ENCODE measurements at regions not wholly inside any gene's neighbourhood (a gene's known extent, or its start where the extent isn't known, plus 50 kb on each side); places are given as distances from the start of the nearest gene placed in this dataset.
"Not testable (repeated sequence)": the region's sequence is repeated elsewhere in the genome, so short reads cannot be mapped to it uniquely, and the experiment has no call there.

DNA sequence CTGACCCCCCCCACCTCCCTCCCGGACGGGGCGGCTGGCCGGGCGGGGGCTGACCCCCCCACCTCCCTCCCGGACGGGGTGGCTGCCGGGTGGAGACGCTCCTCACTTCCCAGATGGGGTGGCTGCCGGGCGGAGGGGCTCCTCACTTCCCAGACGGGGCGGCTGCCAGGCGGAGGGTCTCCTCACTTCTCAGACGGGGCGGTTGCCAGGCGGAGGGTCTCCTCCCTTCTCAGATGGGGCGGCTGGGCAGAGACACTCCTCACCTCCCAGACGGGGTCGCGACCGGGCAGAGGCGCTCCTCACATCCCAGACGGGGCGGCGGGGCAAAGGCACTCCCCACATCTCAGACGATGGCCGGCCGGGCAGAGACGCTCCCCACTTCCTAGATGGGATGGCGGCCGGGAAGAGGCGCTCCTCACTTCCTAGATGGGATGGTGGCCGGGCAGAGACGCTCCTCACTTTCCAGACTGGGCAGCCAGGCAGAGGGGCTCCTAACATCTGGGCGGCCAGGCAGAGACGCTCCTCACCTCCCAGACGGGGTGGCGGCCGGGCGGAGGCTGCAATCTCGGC lies 597.6 kb downstream of the ZEB2 start:
- not testable (repeated sequence) for DNase-seq (ENCODE audit: low read depth, low spot score)

DNA sequence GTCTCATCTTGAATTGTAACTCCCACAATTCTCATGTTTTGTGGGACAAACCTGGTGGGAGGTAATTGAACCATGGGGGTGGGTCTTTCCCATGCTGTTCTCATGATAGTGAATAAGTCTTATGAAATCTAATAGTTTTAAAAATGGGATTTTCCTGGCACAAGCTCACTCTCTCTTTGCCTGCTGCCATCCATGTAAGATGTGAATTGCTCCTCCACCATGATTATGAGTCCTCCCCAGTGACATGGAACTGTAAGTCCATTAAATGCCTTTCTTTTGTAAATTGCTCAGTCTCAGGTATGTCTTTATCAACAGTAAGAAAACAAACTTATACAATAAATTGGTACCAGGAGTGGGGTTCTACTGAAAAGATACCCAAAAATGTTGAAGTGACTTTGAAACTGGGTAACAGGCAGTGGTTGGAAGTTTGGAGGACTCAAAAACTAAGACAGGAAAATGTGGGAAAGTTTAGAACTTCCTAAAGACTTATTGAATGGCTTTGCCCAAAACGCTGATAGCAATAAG lies 601.4 kb downstream of the ZEB2 start:
- DNase-seq (ENCODE audit: low read depth, low spot score), result no peak

DNA sequence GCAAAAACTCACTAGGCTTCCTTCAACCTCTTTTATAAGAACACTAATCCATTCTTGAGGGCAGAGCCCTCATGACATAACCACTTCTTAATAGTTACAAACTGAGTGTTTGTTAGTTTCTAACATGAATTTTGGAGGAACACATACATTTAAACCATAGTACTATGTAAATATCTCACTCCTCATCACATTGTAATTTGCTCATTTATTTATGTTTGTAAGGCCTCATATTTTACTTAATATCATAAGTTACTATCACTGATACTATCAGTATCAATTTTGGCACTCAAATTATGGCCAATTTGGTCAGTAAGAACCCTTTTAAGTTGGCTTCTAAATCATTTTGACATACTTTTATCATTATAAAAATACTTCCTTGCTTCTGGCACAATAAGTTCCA lies 603.1 kb downstream of the ZEB2 start:
- no peak for DNase-seq (ENCODE audit: low read depth, low spot score)

DNA sequence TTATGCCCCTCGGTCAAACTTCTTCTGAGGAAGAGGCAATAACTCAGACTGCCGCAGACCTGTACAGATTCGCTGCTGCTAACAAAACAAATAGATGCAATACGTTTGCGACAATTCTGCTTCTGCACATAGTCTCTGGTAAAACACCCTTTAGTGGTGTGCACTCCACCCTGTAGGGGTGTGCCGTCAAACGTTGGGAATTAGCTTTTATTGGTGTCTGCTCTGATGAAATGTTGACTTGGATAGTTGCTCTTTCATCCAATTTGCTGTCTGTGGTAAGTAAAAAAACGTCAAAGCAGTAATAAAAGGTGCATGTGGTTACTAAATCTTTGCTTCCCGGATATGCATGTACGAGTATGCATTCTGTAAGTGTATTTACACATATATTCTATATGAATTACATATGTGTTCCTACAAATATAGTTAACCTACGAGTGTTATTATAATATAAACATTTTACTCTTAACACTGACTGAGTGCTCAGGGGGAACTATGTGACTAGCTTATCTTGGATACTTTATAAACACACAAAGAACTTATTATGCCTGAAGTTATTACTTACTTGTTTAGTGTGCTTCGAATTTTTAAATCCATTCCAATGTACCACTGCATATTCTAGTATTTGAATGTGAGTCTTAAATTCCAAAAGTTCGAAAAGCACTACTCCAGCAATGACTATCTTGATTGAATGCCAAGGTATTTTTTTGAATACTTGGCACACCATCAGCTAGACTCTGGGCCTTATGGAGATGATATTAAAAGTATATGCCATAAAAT lies 610.2 kb downstream of the ZEB2 start:
- no peak for DNase-seq (ENCODE audit: low read depth, low spot score)

DNA sequence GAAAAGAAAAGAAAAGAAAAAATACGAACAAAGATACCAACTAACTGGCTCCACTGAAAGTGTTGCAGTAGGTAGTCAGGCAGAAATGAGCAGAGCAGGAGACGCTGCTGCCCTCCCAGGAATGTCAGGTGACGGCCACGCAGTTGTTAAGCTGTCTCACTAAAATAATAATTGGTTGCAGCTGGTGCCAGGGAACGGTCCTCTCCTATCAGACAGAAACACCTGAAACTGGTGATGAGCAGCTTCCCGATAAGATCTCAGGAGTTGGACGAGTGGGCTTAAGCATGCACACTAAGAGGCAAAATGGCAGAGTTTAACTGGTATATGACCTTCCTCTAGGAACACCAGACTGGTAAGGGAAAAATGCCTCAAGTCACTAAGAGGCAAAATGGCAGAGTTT lies 611.1 kb downstream of the ZEB2 start:
- DNase-seq (ENCODE audit: low read depth, low spot score), result no peak

DNA sequence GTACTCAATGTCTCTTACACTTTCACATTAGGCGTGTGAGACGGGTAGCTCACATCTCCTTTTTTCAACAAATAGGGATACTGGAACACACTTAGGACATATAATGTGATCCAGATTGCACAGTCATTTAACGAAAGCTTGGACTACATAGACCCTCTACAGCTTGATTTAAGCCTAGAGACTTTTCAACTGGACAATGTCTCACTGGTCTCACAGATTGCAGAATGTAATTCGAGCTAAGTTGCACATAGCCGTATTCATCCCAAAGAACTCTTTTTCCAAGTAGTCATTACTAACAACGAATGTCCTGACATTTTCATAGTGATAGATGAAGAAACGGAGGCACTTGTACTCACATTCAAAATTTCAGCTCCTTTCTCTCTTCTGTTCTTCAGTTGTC lies 612.1 kb downstream of the ZEB2 start:
- no peak for DNase-seq (ENCODE audit: low read depth, low spot score)

DNA sequence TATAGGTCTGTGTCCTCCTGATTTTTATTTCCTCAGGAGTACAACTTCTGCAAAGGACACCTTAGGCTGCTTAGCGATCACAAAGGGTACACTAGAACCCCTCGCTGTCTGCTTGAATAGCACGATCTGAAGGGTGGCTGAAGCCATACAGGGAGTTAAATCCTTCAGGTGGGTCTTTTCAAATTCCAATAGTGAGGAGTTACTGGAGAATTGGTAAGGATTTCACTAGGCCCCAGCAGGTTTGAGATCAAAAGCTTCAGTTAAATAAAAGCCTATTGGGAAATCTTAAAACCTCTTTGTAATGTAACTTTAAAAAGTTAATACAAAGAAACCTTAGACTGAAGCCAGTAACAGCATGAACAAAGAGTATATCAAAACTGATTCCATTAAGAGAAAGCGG lies 613.1 kb downstream of the ZEB2 start:
- DNase-seq (ENCODE audit: low read depth, low spot score), result no peak

DNA sequence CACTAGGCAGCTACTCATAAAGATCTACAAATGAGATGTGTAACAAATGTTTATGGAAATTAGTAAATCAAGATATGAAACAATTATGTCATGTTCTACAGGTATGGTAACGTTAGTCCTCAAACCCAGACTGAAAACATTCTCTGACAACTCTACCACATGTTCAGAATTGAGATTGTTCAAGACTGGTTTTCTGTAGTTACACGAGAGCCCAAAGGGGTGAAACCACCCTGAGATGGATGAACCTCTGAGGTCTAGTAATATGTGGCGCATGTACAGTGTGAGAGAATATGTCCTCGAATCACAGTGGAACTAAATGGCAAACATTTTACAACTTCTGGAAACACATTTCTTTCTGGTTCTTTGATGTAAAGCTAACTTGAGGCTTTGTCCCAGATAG lies 614.3 kb downstream of the ZEB2 start:
- DNase-seq (ENCODE audit: low read depth, low spot score), result no peak

DNA sequence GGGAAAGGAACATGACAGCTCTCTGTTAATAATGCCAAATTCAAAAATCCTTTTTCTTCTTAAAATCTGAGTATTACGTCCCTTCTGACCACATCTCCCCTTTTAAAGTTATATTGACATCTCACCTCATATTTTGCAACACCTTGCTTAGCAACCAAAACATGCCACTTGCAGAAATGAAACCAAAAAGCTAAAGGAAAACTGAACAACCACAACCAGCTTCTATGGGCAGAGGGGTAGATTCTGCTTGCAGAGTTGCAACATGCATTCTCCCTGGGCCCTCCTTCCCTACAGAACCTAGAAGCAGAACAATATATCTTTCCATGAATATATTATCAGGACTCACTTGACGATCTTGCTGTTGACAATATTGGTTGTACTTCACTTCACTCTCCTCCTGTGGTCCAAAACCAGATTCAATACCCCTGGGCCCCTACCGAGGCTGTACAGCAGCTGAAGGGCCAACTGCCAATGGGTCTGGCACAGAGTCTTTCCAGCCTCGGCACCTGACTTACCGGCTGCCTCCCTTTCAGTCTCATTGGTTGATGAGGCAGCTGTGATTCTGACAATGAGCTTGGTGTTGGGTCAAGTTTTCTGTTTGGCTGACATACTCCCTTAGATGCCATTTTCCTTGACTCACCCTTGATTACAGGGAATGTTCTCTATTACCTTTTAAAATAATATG lies 616.6 kb downstream of the ZEB2 start:
- DNase-seq (ENCODE audit: low read depth, low spot score), result no peak

DNA sequence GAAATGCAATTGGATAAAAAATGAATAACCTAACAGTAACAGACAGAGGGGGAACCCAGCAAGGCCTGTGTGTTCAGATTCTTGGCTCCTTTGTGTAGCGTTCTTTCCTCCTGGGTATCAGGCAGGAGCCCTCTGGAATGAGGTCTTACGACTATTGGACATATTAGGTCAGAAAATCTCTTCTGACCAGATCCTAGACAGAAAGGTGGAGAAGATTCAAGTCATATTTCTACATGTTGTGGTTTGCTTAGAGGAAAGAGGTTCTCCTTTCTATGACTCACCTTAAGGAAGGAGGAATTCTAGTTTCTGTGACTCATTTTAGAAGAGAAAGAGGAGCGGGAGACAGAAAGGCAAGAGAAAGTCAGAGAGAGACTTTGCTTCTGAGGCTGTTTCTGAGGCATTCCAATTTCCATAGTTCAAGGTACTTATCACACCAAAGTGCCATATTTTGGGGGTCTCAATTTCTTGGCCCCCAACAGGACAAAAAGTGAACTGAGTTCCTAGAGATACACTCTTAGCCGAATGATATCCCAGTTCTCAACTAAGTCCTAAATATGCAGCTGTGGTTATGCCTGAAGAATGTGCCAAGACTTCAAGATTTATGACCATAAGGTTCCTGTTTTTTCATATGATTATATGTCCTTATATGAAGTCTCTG lies 618.6 kb downstream of the ZEB2 start:
- no peak for DNase-seq (ENCODE audit: low read depth, low spot score)

DNA sequence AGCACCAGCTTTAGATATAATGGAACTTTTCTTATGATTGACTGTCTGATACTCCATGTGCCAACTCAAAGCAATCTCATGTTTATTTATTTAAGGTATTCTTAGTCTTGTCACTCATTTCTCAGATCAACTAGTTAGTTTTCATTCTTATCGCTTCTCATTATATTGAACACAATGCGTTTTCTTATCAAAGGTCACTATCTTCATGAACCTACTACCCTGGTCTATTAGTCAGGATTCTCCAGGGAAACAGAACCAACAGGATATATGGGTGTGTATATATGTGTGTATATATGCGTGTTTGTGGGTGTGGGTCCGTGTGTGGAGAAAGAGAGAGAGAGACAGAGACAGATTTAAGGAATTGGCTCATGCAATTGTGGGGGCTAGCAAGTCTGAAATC lies 619.9 kb downstream of the ZEB2 start:
- DNase-seq (ENCODE audit: low read depth, low spot score), result no peak

DNA sequence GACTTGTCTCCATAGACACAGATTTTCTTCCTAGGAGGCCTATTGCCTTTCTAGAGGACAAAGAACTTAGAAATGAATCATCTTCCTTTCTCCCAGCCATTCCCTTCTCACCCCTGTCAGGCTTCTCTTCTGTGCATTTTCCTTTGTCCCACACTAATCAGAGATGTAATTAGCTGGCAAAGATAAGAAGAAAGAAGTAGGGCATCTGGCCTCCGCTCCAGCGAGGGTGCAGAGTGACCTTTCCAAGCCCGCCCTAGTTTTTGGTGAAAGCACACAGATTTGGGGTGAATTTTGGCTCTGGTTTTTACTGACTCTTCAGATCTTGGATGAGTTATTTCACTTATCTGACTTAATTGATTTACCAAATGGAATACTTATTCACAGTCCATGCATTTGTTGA lies 626.5 kb downstream of the ZEB2 start:
- DNase-seq (ENCODE audit: low read depth, low spot score), result no peak

DNA sequence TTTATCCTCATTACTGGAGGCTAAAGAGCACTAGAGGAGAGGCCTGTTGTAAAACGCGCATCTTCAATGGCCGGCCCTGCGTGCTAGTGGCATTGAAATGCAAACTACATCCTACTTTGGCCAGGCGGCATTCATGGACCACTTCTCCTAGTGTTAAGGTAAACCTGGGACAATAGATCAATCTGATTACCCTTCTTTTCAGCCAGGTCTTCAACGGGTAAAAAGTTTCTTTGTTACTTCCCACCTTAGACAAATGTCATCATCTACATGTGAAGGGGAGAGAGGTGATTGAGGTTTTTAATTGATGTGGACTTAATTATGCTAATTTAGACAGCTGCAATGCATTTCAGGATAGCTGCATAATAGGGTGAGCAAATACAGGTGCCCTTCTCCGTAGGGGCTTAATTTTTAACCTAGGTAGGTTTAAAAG lies 628.0 kb downstream of the ZEB2 start:
- no peak for DNase-seq (ENCODE audit: low read depth, low spot score)

DNA sequence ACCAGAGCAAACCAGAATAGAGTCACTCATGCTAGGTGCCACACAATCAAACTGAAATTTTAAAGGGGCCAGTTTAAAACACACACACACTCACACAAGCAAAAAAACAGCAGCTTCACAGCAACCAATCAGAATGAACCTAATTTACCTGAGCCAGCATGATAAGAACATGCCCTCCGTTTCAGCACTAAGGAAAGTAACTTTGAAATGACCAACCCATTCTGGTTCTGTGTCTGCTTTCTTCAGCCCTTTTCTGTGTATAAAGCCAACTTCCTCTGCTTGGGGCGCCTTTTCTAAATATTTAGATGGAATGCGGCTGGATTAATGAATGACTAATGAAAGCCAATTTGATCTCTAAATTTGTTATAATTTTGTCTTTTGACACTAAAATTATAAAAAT lies 629.1 kb downstream of the ZEB2 start:
- no peak for DNase-seq (ENCODE audit: low read depth, low spot score)

DNA sequence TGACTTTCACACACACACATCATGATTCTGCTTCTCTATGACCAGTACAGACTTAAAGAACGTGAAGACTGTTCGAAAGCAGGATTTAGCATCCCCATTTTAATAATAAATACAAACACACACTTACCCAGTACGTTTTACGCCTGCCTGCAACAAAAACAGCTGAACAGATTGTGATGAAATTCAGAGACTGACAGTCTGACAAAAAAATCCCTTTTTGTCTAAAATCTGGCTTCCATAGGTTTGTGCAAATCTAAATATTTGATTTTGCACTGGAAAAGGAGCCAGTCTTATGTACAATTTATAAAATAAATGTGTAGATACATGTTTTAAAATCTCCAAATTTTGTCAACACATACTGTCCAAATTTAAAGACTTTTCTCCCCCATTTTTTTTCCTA lies 630.7 kb downstream of the ZEB2 start:
- DNase-seq (ENCODE audit: low read depth, low spot score), result no peak

DNA sequence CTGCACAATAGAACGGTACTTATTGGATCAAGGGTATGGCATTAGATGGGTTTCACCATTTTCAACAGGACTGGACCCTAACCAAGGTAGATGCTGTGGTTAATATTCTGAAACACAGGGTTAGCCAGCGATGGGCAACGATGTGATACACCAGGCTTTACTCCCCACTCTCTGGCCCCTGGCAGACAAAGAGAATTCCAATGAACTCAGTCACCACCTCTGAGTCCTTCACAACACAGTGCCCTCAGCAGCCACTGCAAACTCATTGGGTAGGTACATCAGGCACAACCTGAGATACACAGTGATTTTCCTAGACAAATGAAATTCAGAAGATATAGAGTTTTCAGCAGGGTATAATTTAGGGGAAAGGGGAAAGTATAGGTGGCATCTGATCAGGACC lies 634.5 kb downstream of the ZEB2 start:
- DNase-seq (ENCODE audit: low read depth, low spot score), result no peak

DNA sequence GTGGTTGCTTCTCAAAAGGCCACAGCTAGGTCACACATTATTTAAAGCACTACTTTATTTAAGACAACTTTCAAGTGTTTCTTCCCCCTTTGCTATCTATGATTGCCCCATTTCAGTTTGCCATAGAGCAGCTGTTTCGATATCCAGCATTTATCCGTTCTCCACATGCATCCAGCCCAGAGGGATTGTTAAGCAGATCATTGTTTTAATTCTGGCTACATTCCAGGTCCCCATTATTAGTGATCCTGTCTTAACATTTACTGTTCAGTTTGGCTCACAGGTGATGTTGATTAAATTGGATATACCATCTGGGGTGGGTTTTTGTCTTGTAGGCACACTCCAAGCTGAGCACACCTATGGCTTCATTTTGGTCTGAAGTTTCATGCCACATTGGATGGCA lies 638.7 kb downstream of the ZEB2 start:
- DNase-seq (ENCODE audit: low read depth, low spot score), result no peak

DNA sequence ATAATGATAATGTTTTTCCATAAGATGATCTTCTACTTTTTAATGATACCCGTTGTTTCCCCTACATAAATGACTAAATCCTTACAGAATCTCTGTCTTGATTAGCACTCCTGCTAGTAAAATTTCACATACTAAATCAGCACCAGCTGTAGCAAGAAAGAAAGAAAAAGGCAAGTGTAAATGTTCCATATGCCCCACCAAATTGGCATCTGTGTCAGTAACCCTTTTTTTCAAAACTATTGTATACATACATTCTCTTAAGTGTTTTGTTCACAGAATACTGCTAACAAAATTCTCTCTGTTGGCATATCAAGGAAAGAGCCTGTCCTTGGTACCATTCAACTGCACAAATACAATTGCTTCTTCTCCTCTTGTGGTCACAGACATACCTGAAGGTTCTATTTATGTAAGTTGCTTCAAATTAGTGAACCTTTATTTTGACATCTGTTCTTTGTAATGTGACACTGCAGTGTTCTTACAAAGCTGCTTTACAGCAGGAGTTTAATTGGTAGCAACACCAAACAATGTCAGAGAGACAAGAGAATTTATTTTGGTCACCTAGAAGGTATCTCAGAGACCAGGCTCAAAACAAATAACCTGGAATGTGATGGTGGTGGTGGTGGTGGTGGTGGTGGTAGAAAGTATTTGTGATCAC lies 641.9 kb downstream of the ZEB2 start:
- no peak for DNase-seq (ENCODE audit: low read depth, low spot score)

DNA sequence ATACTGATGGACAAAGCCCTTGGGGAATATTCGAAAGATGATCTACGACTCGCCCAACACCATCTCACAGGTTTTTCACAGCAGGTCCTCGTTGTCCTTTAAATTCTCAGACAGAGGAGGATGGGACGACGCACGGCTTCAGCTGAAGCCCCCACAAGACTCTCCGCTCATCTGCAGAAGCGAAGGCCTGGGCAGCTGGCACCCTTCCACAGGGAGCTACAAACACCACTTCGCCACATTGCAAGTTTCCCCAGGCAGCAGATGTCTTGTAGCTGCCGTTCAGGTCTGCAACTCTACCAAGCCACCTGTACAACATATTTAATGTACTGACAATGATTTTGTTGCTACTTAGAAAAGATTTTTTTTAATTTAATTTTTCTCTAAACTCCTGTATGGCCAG lies 642.9 kb downstream of the ZEB2 start:
- DNase-seq (ENCODE audit: low read depth, low spot score), result no peak

DNA sequence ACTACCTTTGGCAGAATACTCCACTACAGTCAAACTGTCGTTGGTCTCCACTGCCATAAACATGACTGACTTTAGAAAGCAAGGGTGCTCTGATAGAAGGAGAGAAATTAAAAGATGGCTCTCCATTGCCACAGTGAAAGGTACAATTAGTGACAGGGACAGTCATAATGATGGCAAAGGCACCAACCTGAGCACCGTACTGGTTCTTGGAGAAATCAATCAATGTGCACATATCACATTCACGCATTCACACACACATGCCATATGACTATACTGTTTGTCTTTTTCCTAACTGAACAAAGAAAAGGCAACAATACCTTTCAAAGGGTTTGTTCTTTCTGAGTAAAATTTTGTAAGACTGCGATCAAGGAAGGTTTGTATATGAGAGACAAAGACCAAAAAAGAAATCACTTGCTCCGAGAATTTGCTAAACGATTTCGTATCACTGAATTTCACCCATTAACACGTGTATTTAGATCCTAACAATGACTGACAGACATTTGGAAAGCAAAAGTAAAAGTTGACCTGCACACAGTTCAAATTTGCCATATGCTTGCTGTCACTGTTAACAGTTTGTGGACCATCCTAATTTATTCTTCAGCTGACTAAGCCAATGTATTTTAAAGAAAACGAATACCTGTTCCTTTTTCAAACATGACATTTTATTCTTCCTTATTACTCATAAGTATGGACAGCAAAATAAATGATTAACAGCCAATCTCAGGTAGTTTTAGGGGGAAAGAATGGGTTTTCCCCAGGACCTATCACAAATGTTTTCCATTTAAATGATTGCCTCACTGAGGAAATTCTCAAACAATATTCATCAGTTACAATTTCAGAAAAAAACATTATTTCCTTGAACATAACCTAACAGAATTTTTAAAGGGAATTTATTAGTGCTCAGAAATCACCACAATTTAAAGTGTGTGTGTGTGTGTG lies 644.4 kb downstream of the ZEB2 start:
- DNase-seq (ENCODE audit: low read depth, low spot score), result no peak

DNA sequence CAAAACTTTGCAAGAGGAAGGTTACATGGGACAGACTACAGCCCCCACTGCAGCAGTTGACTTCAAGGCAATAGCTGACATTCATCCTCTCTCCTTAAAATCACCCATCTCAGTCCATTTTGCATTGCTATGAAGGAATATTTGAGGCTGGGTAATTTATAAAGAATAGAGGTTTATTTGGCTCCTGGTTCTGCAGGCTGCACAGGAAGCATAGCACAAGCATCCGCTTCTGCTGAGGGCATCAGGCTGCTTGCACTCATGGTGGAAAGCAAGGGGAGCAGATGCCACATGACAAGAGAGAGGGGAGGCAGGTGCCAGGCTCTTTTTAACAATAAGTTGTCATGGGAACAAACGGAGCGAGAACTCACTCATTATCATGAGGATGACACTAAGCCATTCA lies 646.0 kb downstream of the ZEB2 start:
- no peak for DNase-seq (ENCODE audit: low read depth, low spot score)
